ENCODE measurements at regions not wholly inside any gene's neighbourhood (a gene's known extent, or its start where the extent isn't known, plus 50 kb on each side); places are given as distances from the start of the nearest gene placed in this dataset.

GRCh38 chr3:164864454-164864853 is 213.8 kb downstream of the SI start:
- no peak for TF ChIP-seq CTCF (IDR thresholded peaks at IDR 0.05; ENCODE audit: low read length)
- no peak for TF ChIP-seq EZH2 (IDR thresholded peaks at IDR 0.05; ENCODE audit: borderline replicate concordance, low read length)
